PC-9 (cell line): ENCODE measurements at regions not wholly inside any gene's neighbourhood (a gene's known extent, or its start where the extent isn't known, plus 50 kb on each side); places are given as distances from the start of the nearest gene placed in this dataset.

Source experiments
- BruUV-seq: library from RNA; stranded (reverse); fragments of 400-500 nt; replicated peaks from 2 replicates; lab custom pipeline; 2021; lab: Mats Ljungman, UMichigan
- CTCF ChIA-PET: fragments of 300-600 bp; sonication (Branson Sonifier 250); formaldehyde crosslinking; loops from one replicate; lab custom pipeline; 2022; ENCODE audit warnings: antibody characterized with exemption; lab: Charles Lee
- POLR2A ChIA-PET: fragments of 300-600 bp; sonication (Branson Sonifier 250); formaldehyde crosslinking; loops from one replicate; lab custom pipeline; 2022; ENCODE audit warnings: antibody characterized with exemption; ENCODE audit not compliant: unreplicated experiment; lab: Charles Lee
- DNase-seq, 2 experiments: peaks; one replicate each; pipeline versions ENCODE4 v3.0.0 to v3.0.0-alpha.2; 2015 to 2022; ENCODE audit warnings: mixed read lengths in 1 of 2
- H2AFZ ChIP-seq: fragments of 200-600 bp; sonication (generic); 2 replicates; pipeline ENCODE4 v1.8.1; 2017; ENCODE audit warnings: antibody characterized with exemption
- H3F3A ChIP-seq: fragments of 200-600 bp; sonication (generic); 2 replicates; pipeline ENCODE4 v1.8.1; 2017; ENCODE audit warnings: antibody characterized with exemption, mild to moderate bottlenecking, low read depth; ENCODE audit not compliant: insufficient read depth
- H3K27ac ChIP-seq: fragments of 200-600 bp; sonication (generic); 2 replicates; pipeline ENCODE4 v1.6.1; 2016; ENCODE audit warnings: mixed run types
- H3K27me3 ChIP-seq: fragments of 200-600 bp; sonication (generic); 2 replicates; pipeline ENCODE4 v1.6.1; 2016; ENCODE audit warnings: low read depth, mixed run types; ENCODE audit not compliant: insufficient read depth
- H3K36me3 ChIP-seq: fragments of 200-600 bp; sonication (generic); 2 replicates; pipeline ENCODE4 v1.6.1; 2016; ENCODE audit warnings: low read depth, mixed run types
- H3K4me1 ChIP-seq: fragments of 200-600 bp; sonication (generic); replicated peaks from 2 replicates; pipeline ENCODE4 v1.6.1; 2016; ENCODE audit warnings: mixed run types; ENCODE audit not compliant: insufficient read depth
- H3K4me2 ChIP-seq: fragments of 200-600 bp; sonication (generic); 2 replicates; pipeline ENCODE4 v1.6.1; 2017; ENCODE audit warnings: mixed run types
- H3K4me3 ChIP-seq: fragments of 200-600 bp; sonication (generic); 2 replicates; pipeline ENCODE4 v1.6.1; 2016; ENCODE audit warnings: mixed run types
- H3K79me2 ChIP-seq: fragments of 200-600 bp; sonication (generic); 2 replicates; pipeline ENCODE4 v1.6.1; 2017; ENCODE audit warnings: low read depth, mixed run types
- H3K9me2 ChIP-seq: fragments of 200-600 bp; sonication (generic); 2 replicates; pipeline ENCODE4 v1.8.1; 2017; ENCODE audit warnings: mild to moderate bottlenecking; ENCODE audit not compliant: insufficient read depth
- H3K9me3 ChIP-seq: fragments of 200-600 bp; sonication (generic); 2 replicates; pipeline ENCODE4 v1.8.1; 2016; ENCODE audit warnings: low read depth; ENCODE audit not compliant: insufficient read depth
- H4K20me1 ChIP-seq: fragments of 200-600 bp; sonication (generic); 2 replicates; pipeline ENCODE4 v1.8.1; 2017; ENCODE audit not compliant: insufficient read depth
- EZH2 ChIP-seq: fragments of 200-600 bp; sonication (generic); IDR thresholded peaks from 2 replicates; pipeline ENCODE4 v1.8.0; 2017; ENCODE audit warnings: antibody characterized with exemption, low read depth
- intact Hi-C: fragments of 100-400 bp; cut with micrococcal nuclease; formaldehyde crosslinking; loops from one replicate; pipeline ENCODE4 v1.10.0; 2022; ENCODE audit not compliant: unreplicated experiment
- TF ChIP-seq, protein P1 (sequence below): fragments of 200-600 bp; sonication (generic); conservative IDR thresholded peaks from 2 replicates; pipeline ENCODE4 v1.6.1; 2017; ENCODE audit warnings: mixed run types, antibody characterized with exemption, mild to moderate bottlenecking, moderate library complexity

DNA sequence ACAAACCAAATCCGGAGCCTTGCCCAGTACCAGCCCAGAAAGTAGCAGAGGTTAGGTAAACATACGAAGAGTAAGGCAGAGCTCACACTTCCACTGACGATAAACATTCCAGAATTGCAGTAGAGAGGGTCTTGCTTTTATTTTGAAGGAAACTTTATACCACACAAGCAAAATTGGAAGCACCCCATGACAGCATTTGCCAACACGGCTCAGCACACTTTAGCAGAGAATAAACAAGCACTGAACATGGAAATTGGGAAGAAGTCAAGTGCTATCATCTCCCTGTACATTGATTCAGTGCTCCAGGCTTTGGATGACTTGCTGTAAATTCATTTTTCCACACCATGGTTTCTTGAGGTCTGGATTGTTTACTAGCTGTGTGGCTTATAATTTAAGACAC is 160.7 kb upstream of the FAM47C start:
- TF ChIP-seq, protein P1, sequence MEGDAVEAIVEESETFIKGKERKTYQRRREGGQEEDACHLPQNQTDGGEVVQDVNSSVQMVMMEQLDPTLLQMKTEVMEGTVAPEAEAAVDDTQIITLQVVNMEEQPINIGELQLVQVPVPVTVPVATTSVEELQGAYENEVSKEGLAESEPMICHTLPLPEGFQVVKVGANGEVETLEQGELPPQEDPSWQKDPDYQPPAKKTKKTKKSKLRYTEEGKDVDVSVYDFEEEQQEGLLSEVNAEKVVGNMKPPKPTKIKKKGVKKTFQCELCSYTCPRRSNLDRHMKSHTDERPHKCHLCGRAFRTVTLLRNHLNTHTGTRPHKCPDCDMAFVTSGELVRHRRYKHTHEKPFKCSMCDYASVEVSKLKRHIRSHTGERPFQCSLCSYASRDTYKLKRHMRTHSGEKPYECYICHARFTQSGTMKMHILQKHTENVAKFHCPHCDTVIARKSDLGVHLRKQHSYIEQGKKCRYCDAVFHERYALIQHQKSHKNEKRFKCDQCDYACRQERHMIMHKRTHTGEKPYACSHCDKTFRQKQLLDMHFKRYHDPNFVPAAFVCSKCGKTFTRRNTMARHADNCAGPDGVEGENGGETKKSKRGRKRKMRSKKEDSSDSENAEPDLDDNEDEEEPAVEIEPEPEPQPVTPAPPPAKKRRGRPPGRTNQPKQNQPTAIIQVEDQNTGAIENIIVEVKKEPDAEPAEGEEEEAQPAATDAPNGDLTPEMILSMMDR: no peak
- no peak for TF ChIP-seq EZH2
- no peak for DNase-seq
- Histone ChIP-seq H3F3A (no peaks in the 10 kb centered on the region), H3K27me3 (no peaks in the 10 kb centered on the region), H3K4me3 (no peak overlapping the region), H3K9me3 (no peaks in the 10 kb centered on the region), H2AFZ (no peak overlapping the region), H3K9me2 (no peaks in the 10 kb centered on the region), H3K4me1 (no peaks in the 10 kb centered on the region), H4K20me1 (no peaks in the 10 kb centered on the region), H3K4me2 (no peak overlapping the region), H3K36me3 (no peaks in the 10 kb centered on the region), H3K27ac (no peak overlapping the region), H3K79me2 (no peaks in the 10 kb centered on the region)
- CTCF ChIA-PET: no interaction called here
- no TSS peak for BruUV-seq
- intact Hi-C loops: no loop called here
- POLR2A ChIA-PET: no interaction called here

DNA sequence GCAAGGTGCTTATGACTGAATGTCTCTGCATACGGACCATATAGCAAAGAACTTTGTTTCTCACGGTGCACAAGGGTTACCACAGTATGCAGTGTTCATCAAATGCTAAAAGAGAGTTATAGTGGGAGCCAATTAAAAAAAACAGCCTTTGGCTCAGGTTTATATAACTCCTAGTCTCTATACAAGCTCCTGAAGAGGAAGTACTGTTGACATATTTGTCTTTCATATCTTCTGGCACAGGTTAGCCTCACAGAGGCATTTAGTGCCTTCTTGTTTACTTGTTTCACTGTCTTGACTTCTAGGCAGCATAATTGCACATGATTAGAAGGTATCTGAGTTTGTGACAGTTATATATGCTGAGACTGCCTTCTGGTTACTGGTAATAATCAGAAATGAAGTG is 158.8 kb upstream of the FAM47C start:
- Histone ChIP-seq H3K9me3 (no peaks in the 10 kb centered on the region), H3K36me3 (no peaks in the 10 kb centered on the region), H4K20me1 (no peaks in the 10 kb centered on the region), H3K4me3 (no peak overlapping the region), H3K4me1 (no peaks in the 10 kb centered on the region), H3K9me2 (no peaks in the 10 kb centered on the region), H3K4me2 (no peak overlapping the region), H2AFZ (no peak overlapping the region), H3K79me2 (no peaks in the 10 kb centered on the region), H3F3A (no peaks in the 10 kb centered on the region), H3K27me3 (no peaks in the 10 kb centered on the region), H3K27ac (no peak overlapping the region)
- intact Hi-C loops: no loop called here
- BruUV-seq: no TSS peak
- ChIA-PET POLR2A (no interaction called here), CTCF (no interaction called here)
- no peak for TF ChIP-seq EZH2
- TF ChIP-seq, protein P1: no peak
- DNase-seq: no peak

DNA sequence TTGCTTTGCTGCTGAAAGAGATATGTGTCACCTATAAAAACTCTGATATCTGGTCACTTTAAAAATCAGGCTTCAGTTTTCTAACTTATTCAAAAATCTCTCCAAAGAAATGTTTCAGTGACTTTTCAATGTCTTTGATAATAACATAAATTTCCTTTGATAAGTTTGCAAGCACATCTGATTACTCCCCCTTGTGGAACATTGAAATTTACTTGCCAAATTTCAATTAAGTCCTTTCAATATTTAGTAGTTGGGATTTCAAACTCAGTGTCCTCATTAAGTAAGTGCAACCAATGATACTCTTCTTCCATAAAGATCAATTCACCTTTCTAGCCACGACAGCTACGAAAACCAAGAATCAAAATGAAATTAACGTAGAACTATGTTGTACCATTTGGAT is 151.3 kb upstream of the FAM47C start:
- intact Hi-C loops: no loop called here
- DNase-seq: no peak
- H3K4me2 ChIP-seq: no peak overlapping the region

More for the DNA sequence above, 151.3 kb upstream of the FAM47C start:
- no peaks in the 10 kb centered on the region for H3K36me3 ChIP-seq
- no peaks in the 10 kb centered on the region for H3K27me3 ChIP-seq
- H3K4me3 ChIP-seq: no peak overlapping the region
- no peaks in the 10 kb centered on the region for H3F3A ChIP-seq
- no peak overlapping the region for H2AFZ ChIP-seq
- no peaks in the 10 kb centered on the region for H3K79me2 ChIP-seq
- H3K27ac ChIP-seq: no peak overlapping the region
- no peaks in the 10 kb centered on the region for H3K9me3 ChIP-seq
- no peaks in the 10 kb centered on the region for H3K9me2 ChIP-seq
- CTCF ChIA-PET: no interaction called here
- TF ChIP-seq, protein P1: peak; percentile 46; the same call in 1 of the 2 replicates
- no peak for TF ChIP-seq EZH2
- H4K20me1 ChIP-seq: no peaks in the 10 kb centered on the region
- POLR2A ChIA-PET: no interaction called here
- no peaks in the 10 kb centered on the region for H3K4me1 ChIP-seq
- no TSS peak for BruUV-seq
